Hypothalamus (tissue), 51 donors: ENCODE measurements at regions not wholly inside any gene's neighbourhood (a gene's known extent, or its start where the extent isn't known, plus 50 kb on each side); places are given as distances from the start of the nearest gene placed in this dataset.

Experiments used
- DNase-seq, 51 donors: peaks; one replicate each; lab custom pipeline; 2025; lab: John Stamatoyannopoulos, UW

DNA sequence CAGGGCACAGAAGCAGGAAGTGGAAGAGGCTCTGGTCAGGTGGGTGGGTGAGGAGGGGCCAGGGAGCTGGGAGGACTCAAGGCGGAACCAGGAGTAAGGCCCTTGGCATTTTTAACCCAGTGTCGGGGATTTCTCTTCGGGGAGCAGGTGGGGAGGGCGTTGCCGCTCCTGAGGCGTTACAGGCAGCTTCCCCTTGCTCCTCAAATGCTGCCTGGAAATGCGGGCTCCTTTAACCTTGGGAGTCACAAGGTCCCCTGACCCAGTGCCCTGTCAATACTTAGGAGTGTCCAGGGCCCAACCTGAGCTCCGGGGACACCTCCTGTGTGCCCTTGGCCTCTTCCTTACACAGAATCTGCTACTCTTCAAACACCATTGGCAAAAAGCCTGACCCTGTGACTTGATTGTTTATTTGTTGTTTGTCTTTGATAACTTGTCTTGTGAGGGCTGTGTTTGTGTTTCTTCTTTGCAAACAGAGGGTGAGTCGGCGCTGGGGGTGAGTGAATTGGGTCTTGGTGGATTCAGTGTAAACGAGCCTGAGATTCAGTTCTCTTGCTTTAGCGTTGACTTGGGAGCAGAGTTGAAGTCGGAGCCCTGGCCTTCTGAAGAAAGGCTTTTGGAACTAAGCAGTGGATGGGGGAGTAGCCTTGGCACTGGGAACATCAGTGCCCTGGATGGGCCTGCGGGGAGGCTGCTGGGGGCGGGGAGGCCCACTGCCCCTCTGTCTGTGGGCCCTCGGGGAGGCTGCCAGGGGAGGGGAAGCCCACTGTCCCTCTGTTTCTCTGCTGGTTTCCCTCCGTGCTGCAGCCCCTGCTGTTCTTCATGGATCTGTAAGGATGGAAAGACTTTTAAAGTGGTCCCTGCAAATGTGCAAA is 300.7 kb upstream of the IRX4 start:
- DNase-seq = no peak

DNA sequence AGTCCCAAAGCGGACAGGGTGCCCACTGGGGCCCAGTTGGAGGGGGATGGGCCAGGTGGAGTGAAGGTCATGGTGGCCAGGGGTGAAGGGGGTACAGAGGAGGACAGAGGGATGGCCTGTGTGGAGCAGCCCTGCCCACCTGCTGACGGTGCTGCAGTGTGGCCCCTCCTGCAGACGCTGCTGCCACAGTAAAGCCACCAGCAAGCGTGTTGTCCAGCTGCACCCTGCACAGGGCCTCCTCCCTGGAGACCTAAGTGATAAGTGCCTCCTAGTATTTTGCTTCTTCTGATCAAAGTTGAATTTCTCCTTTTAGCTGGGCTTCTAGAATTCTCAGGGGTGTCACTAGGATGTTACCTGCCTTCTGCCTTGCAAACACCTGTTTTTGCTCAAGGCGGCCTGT is 299.3 kb upstream of the IRX4 start:
- no peak for DNase-seq

DNA sequence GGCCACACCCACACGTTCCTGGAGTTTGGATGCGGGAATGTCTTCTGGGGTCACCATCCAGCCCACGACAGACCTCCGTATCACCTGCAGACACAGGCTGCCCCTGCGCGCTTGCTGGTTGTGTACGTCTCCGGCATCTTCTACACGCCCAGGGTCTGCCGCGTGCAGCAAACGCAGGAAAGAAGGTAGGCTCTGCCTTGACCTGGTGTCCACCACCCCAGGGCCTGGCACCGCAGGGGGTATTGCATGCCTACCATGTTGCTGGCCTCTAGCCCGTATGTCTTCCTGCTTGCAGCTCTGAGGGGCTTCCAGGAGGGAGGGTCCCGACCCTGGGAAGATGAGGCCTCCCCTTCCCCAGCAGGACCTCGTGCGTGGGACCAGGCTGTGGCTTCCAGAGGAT is 298.8 kb upstream of the IRX4 start:
- DNase-seq = no peak

DNA sequence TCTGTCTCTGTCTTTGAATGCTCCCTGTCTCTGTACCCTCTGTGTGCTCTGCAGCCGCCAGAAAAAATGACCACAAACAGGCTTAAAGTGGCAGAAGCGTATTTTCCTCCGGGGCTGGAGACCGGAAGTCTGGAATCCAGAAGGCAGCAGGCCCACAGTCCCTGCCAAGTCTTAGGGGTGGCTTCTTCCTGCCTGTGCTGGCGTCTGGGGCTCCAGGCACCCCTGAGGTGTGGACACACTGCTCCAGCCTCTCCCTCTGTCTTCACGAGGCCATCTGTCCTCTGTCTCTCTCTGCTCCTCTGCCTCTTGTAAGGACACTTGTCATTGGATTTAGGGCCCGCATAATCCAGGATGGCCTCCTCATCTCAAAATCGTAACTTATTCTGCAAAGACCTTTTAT is 298.4 kb upstream of the IRX4 start:
- DNase-seq = no peak

DNA sequence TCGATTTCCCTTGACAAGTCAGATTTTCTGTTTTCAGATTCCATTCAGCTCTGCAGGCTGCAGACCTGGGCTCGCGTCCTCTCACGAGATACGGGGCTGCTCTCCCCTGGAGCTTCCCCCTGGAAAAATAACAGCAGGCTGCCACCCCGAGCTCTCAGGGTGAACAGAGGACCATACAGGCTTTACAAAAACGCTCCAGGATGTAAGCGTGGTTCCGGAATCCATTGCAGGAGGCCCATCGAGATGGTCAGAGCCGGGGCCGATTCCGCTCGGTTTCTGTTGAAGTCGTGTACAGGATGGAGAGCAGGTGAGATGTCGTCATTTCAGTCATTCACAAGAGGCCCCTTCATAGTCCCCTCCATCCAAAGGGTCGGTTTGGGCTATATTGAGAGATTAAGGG is 297.7 kb upstream of the IRX4 start:
- no peak for DNase-seq

DNA sequence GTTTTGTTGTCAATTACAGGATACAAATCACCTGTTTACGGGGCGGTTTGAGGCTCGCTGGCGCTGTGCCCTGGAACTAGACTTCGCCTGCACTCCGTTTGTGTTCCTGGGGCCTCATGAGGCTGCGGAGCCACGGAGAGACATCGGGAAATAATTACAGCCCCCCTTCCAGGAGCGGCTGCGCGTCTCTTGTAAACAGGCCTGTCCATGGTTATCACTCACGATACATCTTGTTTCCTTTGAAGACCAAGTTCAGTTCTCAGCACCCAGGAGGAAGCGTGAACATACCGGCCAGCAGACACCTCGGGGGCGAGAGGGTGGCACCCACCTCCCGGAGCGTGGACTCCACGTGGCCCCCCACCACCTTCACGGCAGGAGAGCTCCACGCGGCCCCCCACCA is 297.1 kb upstream of the IRX4 start:
- no peak for DNase-seq

DNA sequence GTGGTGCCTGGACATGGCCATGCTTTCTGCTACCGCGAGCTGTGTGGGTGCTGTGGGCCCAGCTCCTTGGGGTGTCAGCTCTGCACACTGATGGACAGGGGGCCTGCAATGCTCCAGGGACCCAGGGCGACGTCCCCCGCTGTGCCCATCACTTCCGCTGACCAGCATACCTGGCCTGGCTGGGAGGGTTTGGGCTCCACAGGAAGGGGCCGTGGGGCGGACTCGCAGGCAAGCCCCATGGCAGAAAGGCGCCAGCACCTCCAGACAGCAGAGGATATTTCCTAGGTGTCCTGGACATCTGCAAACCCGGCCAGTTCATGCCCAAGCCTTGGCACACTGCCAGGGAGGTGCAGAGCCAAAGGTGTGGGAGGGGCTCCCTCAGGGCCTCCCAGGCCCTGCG is 295.8 kb upstream of the IRX4 start:
- no peak for DNase-seq

DNA sequence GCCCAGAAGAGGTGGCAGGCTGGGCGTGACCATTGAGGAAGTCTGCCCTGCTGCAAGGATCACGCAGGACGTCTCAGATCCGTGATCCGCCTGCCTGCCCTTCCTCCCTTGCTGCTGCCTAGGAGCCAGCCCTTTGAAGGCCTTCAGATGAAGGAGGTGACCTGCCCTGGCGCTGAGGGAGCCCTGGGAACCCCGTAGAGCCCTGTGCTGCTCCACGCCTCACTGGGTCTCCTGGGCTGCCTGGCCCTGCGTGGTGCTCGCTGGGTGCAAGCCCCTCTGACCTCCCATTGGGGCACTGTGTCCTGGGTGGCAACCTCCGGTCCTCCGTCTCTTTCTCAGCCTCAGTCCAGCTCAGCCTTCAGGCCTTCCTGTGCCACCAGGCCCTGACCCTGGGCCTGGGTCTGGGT is 295.3 kb upstream of the IRX4 start:
- no peak for DNase-seq

DNA sequence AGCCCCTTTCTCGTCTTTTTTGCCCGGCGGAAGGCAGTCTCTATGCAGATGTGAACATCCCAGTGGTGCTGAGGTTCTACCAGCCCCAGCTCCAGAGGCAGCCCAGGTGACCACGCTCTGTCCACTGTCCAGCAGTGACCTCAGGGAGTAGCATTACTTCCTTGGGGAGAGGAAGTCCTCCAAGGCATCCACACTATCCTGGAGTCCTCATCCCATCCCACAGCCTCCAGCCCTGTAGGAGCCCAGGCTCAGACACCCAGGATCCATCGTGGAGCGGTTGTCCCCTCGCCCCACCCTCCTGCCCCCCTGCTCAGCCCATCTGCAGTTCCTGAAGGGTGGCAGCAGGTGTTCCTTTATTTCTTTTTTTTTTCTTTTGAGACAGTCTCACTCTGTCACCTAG is 294.5 kb upstream of the IRX4 start:
- no peak for DNase-seq

DNA sequence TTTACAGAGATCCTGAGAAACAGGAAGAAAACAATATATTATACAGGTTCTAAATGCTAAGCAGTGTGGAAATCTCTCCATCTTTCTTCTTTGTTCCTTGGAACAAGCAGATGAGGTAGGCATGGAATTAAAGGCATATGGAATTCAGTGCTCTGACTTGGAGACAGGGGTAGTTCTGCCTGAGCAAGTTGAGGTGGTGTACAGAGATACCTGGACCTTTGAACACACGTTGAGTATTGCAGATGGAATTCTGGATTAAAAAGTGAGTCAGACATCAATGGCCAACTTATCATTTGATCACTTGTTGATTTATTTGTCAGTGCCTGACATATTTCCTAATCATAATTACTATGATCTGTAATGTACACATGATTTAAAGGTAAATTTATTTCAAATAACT is 293.9 kb upstream of the IRX4 start:
- no peak for DNase-seq

DNA sequence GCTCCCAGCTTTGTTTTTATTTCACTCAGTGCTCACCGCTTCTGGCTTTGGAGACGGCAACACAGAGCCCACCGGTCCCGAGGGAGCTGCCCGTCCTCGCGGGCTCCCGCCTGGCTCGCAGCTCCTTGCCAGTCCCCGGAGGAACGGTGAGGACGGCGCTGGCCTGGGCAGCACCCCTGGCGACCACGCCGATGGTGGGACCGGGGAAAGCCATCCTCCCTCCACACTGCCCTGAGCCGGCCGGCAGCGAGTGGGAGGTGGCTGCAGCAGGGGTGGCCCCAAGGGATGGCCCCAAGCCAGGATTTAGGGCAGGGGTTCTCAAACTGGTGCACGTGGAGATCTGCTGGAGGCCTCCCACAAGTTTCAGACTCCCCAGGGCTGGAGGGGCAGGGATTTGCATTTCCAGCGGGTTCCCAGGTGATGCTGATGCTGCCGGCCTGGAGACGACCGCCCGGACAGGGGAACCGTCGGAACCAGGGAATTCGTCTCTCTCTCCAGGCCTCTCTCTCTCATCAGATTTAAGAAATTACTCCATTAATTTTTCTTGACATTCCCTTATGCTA is 293.2 kb upstream of the IRX4 start:
- DNase-seq = no peak

DNA sequence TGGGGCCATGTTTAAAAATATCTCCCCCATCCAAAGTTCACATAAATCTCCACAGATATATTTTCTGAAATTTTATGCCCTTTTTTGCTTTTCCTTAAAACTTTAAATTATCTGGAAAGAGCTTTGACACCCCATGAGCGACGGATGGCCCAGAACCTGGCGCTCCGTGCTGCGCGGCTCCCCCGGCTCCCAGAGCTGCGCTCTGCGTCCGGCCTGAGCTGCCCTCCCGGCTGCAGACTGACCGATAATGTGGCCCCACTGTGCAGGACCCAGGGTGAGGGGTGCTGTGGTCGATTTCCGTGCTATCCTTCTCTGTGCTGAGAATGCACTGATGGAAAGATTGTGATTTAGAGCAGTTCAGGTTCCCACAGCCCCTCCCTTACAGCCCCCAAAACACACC is 292.3 kb upstream of the IRX4 start:
- no peak for DNase-seq

DNA sequence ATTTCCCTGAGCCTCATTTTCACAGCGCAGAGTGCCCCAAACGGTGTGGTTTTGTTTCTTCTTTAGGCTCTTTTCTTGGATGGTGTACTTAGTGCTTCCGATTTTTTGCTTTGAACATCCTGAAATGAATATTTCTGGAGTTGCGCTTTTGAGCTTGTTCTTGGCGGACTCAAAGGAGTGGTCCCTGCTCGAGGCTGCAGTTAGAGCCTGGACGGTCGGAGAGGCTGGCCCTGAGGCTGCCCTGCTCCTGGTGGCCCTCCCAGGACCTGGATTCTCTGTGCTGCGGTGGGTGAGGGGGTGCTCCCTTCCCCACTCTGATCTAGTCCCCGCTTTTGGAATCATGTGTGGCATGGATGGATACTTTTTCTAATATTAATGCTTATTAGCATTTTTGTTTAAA is 291.8 kb upstream of the IRX4 start:
- DNase-seq = no peak

DNA sequence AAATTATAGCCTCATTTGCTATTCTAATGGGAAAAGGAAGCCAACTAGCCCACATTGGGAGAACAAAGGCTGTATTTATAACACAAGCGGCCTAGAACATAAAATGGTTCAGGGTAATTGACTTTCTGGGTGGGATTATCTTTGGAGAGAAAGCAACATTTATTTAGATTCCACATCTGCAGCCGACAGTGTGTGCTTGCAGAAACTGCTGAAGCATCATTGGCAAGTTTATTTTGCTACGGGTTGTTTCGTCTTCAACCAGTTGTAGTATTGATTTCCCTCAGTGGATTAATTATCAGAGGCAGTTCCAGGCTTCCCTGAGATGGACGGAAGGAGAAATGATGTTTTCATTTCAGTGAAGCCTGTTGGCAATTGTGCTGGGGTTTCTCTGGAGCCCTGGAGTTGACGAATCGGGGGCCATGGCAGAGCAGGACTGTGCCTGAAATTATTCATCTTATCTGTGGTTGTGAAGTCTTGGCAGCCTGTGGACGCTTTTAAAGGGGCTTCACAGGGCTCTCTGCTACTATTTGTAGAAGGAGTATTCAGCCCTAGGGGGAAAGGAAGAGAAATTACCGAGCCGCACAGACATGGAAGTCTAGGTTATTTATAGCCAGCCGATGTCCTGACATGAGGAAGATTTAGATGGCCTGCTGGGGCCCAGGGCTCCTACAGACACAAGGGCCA is 290.6 kb upstream of the IRX4 start:
- DNase-seq = no peak

DNA sequence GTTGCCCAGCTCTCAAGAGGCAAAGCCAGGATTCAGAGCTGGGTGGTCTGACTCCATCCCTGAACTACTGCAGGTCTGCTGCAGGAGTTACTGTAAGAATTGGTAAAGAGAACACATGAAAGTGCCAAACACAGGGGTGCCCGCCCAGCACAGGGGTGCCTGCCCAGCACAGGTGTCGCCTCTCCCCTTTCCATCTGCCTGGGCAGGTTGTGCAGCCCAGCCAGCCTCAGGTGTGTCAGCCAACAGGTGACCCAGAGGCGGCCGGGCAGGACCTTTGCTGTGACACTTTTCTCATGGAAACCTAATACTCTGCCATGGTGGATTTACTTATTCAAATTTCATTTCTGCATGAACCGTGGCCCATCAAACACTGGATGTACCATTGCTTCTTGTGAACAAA is 289.7 kb upstream of the IRX4 start:
- no peak for DNase-seq

DNA sequence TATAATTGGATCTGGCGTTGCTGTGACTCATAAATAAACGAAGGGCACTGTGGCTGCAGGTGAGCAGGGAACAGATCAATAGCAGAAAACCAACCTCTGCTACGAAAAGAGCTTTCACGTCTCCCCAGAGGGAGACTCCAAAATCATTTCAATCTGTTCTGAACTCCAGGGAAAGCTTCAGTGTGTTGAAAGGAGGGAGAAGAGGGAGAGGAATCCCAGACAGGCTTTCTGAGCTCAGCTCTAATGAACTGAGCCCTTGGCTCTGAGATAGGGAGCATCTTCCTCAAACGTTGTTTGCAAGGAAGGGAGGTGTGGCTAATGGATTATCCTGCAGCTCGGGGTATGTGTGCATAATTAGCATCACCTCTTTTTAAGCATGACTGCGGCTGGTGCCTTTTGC is 288.0 kb upstream of the IRX4 start:
- DNase-seq = no peak

DNA sequence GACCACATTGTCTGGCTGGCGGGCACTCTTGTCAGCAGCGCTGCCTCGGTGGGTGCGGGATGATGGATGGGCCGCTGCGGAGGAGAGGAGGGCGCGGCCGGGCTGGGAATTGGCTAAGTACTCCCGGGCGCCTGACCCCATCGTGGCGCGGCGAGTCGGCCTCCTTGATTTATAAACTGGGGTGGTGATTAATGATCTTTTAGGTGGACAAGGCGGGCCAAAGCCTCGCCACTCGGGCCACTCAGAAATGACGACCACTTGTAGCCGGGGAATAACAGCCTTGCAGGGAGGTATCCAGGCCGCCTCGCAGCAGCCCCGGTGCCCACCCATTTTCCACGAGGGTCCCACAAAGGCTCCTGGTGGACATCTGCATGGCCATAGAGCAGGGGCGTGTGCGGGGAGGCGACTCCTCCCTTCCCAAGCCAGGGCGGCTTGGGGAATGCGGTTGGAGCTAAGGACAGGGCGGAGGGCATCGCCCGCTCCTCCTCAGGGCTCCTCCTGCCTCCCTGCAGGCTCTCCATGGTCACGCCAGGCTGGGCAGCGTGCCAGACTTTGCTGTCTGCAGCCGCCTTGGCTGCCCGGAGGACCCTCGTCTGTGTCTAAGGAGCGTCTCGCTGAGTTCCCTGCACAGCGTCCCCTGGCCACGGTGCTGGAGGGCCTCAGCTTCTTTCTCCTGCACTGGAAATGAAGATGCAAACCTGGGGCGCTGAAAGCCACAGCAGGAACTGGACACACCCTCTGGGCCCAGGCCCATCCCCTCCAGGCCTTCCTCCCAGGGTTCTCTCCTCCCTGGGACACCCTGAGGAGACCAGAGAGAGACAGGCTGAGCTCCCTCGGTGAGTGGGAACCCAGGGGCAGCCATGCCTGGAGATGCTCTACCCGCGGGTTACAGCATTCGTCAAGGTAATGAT is 287.4 kb upstream of the IRX4 start:
- peak in 4 of 51 donors; percentile 5 to 38 (median 16) for DNase-seq

DNA sequence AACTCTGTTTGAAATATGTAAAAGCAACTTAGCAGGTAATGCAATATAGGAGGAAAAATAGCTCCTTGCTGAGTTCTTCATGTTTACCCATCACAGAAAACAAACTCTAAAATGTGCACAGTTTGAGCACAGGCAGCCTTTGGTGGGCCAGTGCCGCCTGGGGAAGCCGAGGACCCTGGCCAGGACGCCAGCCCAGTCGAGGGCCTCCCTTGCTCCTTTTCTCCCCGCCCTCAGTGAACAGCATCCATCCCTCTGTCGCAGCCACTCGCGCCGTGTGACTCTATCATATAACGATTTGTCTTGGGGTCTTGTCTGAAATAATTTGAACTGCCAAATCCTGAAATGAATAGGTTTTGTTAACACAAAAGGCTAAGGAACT is 286.7 kb upstream of the IRX4 start:
- DNase-seq = no peak

DNA sequence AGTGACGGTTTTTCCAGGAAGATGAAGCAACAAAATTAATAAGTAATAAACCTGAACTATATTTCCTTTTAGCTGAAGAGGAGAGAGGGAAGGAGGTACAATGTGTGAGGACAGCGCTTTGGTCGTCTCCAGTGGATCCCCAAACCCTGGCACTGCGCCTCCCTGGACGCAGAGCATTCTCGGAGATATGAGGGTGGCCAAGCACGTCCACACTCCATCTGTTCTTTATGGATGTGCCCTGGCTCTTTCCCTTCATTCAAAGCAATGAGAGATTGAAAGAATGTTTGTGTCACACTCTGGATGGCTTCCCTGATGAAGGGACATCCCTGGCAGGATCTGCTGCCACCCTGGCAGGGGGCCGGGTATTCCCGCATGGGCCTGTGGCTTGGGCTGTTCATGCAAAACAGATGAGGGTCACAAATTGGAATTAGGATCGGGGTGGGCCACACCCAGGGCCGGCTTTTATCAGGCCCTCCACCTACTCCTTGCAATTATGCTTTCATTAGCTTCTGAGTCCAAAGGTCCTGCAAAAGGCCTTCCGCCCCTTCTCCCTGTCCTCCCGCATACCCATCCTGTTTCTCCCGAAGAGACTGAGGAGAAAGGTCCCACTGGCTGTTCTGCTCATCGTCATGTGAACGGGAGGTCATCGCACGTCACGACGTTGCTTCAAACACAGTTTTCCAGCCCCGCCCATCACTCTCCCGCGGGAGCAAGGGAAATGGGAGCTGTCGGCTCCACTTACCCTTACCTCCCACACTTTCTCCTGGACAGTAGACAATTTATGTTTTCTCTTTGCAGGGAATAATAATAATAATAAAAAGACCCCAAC is 286.1 kb upstream of the IRX4 start:
- DNase-seq = no peak

DNA sequence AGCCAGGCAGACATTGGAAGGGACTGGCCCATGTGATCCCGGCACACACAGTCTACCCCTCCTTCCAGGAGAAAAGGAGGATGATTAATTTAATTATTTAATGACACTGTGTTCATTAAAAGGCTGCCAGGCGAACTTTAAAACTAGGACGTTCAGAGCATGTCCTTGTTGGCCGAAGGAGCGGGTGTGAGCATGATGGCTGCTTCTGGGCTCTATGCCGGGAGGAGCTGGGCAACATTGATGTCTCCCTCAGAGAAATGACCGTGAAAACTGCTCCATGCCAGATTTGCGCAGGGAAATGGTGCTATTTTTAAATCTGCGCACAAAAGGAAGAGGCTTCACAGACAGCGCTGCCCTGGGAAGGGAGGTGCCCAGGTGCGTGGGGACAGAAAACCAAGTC is 284.9 kb upstream of the IRX4 start:
- no peak for DNase-seq
